ENCODE measurements at regions not wholly inside any gene's neighbourhood (a gene's known extent, or its start where the extent isn't known, plus 50 kb on each side); places are given as distances from the start of the nearest gene placed in this dataset.

DNA sequence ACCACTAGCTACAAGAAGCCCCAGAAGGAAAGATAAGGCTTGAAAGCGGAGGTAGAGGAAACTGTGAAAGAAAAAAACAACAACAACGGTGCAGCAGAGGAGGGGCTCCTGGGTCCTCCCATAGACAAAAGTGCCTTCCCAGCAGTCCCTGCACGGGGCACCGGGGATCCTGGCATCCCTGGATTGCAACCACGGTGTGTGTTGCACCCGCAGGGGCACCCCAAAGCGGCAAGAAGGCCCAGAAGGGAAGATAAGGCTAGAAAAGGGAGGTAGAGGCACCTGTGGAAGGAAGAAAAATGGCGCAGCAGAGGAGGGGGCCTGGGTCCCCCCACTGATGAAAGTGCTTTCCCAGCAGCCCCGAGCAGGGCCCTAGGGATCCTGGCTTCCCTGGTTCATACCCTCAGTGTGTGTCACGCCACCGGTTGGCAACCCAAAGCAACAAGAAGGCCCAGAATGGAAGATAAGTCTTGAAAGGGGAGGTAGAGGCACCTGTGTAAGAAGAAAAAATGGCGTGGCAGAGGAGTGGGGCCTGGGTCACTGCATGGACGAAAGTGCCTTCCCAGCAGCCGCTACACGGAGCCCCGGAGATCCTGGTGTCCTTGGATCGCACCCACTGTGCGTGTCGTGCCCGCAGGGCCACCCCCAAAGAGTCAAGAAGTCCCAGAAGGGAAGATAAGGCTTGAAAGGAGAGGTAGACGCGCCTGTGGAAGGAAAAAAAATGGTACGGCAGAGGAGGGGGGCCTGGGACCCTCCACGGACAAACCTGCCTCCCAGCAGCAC lies 281.0 kb downstream of the ALG10 start:
- DNase-seq: peak in 1 of 5 donors; percentile 22
- Histone ChIP-seq H3K4me3 (ENCODE audit: low read length in 3 of 3) (no peak overlapping the region), H3K9me3 (ENCODE audit: control insufficient read depth in 2 of 3, insufficient read depth in 1 of 3, low read length in 3 of 3) (peaks cover 0 to 8% (median 3%) of the 10 kb centered on the region in 3 donors), H3K27ac (ENCODE audit: low read depth in 2 of 2, low read length in 2 of 2) (no peak overlapping the region), H3K36me3 (ENCODE audit: control insufficient read depth in 2 of 3, insufficient read depth in 3 of 3, low read length in 3 of 3) (no peaks in the 10 kb centered on the region), H3K9ac (ENCODE audit: low read length in 3 of 3) (no peak overlapping the region), H3K27me3 (ENCODE audit: control insufficient read depth, insufficient read depth, low read length) (no peaks in the 10 kb centered on the region), H3K4me1 (ENCODE audit: control insufficient read depth in 2 of 3, insufficient read depth in 2 of 3, low read depth in 1 of 3, low read length in 3 of 3) (no peaks in the 10 kb centered on the region)
- TF ChIP-seq, protein P1, sequence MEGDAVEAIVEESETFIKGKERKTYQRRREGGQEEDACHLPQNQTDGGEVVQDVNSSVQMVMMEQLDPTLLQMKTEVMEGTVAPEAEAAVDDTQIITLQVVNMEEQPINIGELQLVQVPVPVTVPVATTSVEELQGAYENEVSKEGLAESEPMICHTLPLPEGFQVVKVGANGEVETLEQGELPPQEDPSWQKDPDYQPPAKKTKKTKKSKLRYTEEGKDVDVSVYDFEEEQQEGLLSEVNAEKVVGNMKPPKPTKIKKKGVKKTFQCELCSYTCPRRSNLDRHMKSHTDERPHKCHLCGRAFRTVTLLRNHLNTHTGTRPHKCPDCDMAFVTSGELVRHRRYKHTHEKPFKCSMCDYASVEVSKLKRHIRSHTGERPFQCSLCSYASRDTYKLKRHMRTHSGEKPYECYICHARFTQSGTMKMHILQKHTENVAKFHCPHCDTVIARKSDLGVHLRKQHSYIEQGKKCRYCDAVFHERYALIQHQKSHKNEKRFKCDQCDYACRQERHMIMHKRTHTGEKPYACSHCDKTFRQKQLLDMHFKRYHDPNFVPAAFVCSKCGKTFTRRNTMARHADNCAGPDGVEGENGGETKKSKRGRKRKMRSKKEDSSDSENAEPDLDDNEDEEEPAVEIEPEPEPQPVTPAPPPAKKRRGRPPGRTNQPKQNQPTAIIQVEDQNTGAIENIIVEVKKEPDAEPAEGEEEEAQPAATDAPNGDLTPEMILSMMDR (IDR thresholded peaks at IDR 0.05; ENCODE audit: borderline replicate concordance, extremely low read depth, insufficient read depth): no peak
- intact Hi-C loops (cut with DNase I): no loop called here
- no peak for FAIRE-seq

DNA sequence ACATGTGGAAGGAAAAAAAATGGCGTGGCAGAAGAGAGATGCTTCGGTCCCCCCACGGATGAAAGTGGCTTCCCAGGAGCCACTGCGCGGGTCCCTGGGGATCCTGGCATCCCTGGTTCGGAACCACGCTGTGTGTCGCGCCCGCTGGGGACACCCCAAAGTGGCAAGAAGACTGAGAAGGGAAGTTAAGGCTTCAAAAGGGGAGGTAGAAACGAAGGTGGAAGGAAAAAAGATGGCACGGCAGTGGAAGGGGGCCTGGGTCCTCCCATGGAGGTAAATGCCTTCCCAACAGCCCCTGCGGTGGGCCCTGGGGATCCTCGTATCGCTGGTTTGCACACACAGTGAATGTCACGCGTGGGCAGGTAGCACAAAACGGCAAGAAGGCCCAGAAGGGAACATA lies 281.7 kb downstream of the ALG10 start:
- intact Hi-C loops (cut with DNase I): no loop called here
- Histone ChIP-seq H3K9ac (ENCODE audit: low read length in 3 of 3) (no peak overlapping the region), H3K36me3 (ENCODE audit: control insufficient read depth in 2 of 3, insufficient read depth in 3 of 3, low read length in 3 of 3) (no peaks in the 10 kb centered on the region), H3K4me1 (ENCODE audit: control insufficient read depth in 2 of 3, insufficient read depth in 2 of 3, low read depth in 1 of 3, low read length in 3 of 3) (no peaks in the 10 kb centered on the region), H3K27me3 (ENCODE audit: control insufficient read depth, insufficient read depth, low read length) (no peaks in the 10 kb centered on the region), H3K9me3 (ENCODE audit: control insufficient read depth in 2 of 3, insufficient read depth in 1 of 3, low read length in 3 of 3) (peaks cover 0 to 8% (median 3%) of the 10 kb centered on the region in 3 donors), H3K27ac (ENCODE audit: low read depth in 2 of 2, low read length in 2 of 2) (no peak overlapping the region), H3K4me3 (ENCODE audit: low read length in 3 of 3) (no peak overlapping the region)
- DNase-seq: peak in 1 of 5 donors; percentile 21
- FAIRE-seq: no peak
- TF ChIP-seq, protein P1 (IDR thresholded peaks at IDR 0.05; ENCODE audit: borderline replicate concordance, extremely low read depth, insufficient read depth): no peak

DNA sequence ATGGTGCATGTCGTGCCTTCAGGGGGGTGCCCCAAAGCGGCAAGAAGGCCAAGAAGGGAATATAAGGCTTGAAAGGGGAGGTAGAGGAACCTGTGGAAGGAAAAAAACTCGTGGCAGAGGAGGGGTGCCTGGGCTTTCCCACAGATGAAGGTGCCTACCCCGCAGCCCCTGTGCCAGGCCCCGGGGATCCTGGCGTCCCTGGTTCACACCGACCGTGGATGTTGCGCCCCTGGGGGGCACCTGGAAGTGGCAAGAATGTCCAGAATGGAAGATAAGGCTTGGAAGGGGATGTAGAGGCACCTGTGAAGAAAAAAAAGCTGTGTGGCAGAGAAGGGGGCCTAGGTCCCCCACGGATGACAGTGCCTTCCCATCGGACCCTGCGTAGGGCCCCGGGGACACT lies 282.2 kb downstream of the ALG10 start:
- Histone ChIP-seq H3K36me3 (ENCODE audit: control insufficient read depth in 2 of 3, insufficient read depth in 3 of 3, low read length in 3 of 3) (no peaks in the 10 kb centered on the region), H3K9ac (ENCODE audit: low read length in 3 of 3) (no peak overlapping the region), H3K27me3 (ENCODE audit: control insufficient read depth, insufficient read depth, low read length) (no peaks in the 10 kb centered on the region), H3K4me1 (ENCODE audit: control insufficient read depth in 2 of 3, insufficient read depth in 2 of 3, low read depth in 1 of 3, low read length in 3 of 3) (no peaks in the 10 kb centered on the region), H3K27ac (ENCODE audit: low read depth in 2 of 2, low read length in 2 of 2) (no peak overlapping the region), H3K9me3 (ENCODE audit: control insufficient read depth in 2 of 3, insufficient read depth in 1 of 3, low read length in 3 of 3) (peaks cover 0 to 8% (median 3%) of the 10 kb centered on the region in 3 donors), H3K4me3 (ENCODE audit: low read length in 3 of 3) (no peak overlapping the region)
- TF ChIP-seq, protein P1 (IDR thresholded peaks at IDR 0.05; ENCODE audit: borderline replicate concordance, extremely low read depth, insufficient read depth): no peak
- no peak for FAIRE-seq
- DNase-seq: peak in 1 of 5 donors; percentile 44
- intact Hi-C loops (cut with DNase I): no loop called here
